ENCODE measurements at regions not wholly inside any gene's neighbourhood (a gene's known extent, or its start where the extent isn't known, plus 50 kb on each side); places are given as distances from the start of the nearest gene placed in this dataset.

DNA sequence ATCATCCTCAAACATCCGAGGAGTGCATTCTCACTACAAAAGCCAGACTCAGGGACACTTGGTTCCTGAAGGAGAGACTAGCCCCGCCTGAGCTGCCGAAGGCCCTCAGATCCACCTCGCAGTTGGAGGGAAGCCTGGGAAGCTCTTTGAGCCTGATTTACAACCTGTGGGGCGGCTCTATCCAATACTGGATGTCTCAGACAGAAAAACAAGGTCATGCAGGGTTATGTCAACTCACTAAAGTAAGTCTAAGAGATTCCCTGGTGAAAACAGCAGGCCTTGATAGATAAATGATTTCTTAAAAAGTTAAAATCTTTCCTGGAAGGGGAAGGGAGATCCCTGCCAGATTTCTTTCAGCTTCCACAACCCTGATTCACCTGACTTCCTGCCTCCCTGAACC is 284.3 kb downstream of the CYP26B1 start:
- WGBS = 58% methylated on average over 5 of the region's 5 CpGs
- Histone ChIP-seq H4K91ac (ENCODE audit: low read length) (no peak overlapping the region), H2BK15ac (ENCODE audit: low read depth, poor library complexity, severe bottlenecking) (no peak overlapping the region), H3K4me2 (ENCODE audit: low read length, poor library complexity, severe bottlenecking) (no peak overlapping the region), H3K4me3 (ENCODE audit: insufficient read depth in 1 of 2, low read depth in 1 of 2, low read length in 2 of 2) (no peak overlapping the region), H3K14ac (ENCODE audit: low read length in 2 of 2) (no peak overlapping the region), H2BK120ac (ENCODE audit: low read depth, low read length) (no peak overlapping the region), H2BK12ac (ENCODE audit: low read length in 2 of 2) (no peak overlapping the region), H2AFZ (ENCODE audit: low read depth, low read length) (no peak overlapping the region), H3K9me3 (ENCODE audit: control insufficient read depth, low read length) (no peaks in the 10 kb centered on the region), H3K27me3 (ENCODE audit: control insufficient read depth in 1 of 2, insufficient read depth in 1 of 2, low read length in 2 of 2) (peaks cover 0 to 49% of the 10 kb centered on the region in 2 experiments), H3K4me1 (ENCODE audit: control insufficient read depth, insufficient read depth, low read depth, low read length) (no peaks in the 10 kb centered on the region), H2BK5ac (ENCODE audit: low read depth, low read length, poor library complexity, severe bottlenecking) (no peak overlapping the region), H3K9ac (ENCODE audit: low read length) (no peak overlapping the region), H3K79me1 (replicated peaks; ENCODE audit: low read length, poor library complexity, severe bottlenecking) (no peaks in the 10 kb centered on the region), H2AK5ac (ENCODE audit: low read length, severe bottlenecking) (no peak overlapping the region), H3K36me3 (ENCODE audit: control insufficient read depth in 1 of 2, insufficient read depth in 2 of 2, low read depth in 1 of 2, low read length in 2 of 2) (no peaks in the 10 kb centered on the region), H4K8ac (ENCODE audit: low read length) (no peak overlapping the region), H3K27ac (ENCODE audit: low read length, poor library complexity, severe bottlenecking) (no peak overlapping the region), H3K4ac (ENCODE audit: low read depth in 1 of 2, low read length in 2 of 2) (no peak overlapping the region), H3K23ac (ENCODE audit: low read length in 2 of 2) (no peak overlapping the region), H3K18ac (ENCODE audit: low read depth in 1 of 2, low read length in 2 of 2) (no peak overlapping the region)
- DNase-seq = no peak

DNA sequence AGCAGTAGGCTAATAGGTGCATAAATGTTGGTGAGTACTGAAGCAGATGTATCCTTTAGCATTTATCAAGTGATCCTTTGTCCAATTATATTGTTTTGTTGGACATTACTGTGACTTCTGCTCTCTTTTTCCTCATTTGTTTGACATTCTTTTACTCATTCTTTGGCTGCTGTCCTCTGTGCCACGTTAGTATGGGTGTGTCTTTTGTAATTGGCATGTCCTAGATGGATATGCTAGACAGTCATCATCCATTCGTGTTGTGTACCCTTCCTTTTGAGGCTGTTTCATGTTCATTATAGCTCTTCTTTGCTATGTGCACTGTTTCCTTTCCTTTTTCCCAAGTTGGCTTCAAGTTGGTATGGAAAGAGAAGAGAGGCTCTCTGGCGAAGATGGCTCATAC is 284.7 kb downstream of the CYP26B1 start:
- Histone ChIP-seq H3K4ac (ENCODE audit: low read depth in 1 of 2, low read length in 2 of 2) (no peak overlapping the region), H3K4me2 (ENCODE audit: low read length, poor library complexity, severe bottlenecking) (no peak overlapping the region), H3K9ac (ENCODE audit: low read length) (no peak overlapping the region), H3K9me3 (ENCODE audit: control insufficient read depth, low read length) (no peaks in the 10 kb centered on the region), H3K4me3 (ENCODE audit: insufficient read depth in 1 of 2, low read depth in 1 of 2, low read length in 2 of 2) (no peak overlapping the region), H4K91ac (ENCODE audit: low read length) (no peak overlapping the region), H3K79me1 (replicated peaks; ENCODE audit: low read length, poor library complexity, severe bottlenecking) (no peaks in the 10 kb centered on the region), H3K27me3 (ENCODE audit: control insufficient read depth in 1 of 2, insufficient read depth in 1 of 2, low read length in 2 of 2) (peaks cover 0 to 54% of the 10 kb centered on the region in 2 experiments), H3K36me3 (ENCODE audit: control insufficient read depth in 1 of 2, insufficient read depth in 2 of 2, low read depth in 1 of 2, low read length in 2 of 2) (no peaks in the 10 kb centered on the region), H2BK15ac (ENCODE audit: low read depth, poor library complexity, severe bottlenecking) (no peak overlapping the region), H2BK120ac (ENCODE audit: low read depth, low read length) (no peak overlapping the region), H2BK12ac (ENCODE audit: low read length in 2 of 2) (no peak overlapping the region), H3K18ac (ENCODE audit: low read depth in 1 of 2, low read length in 2 of 2) (no peak overlapping the region), H2AFZ (ENCODE audit: low read depth, low read length) (no peak overlapping the region), H3K4me1 (ENCODE audit: control insufficient read depth, insufficient read depth, low read depth, low read length) (no peaks in the 10 kb centered on the region), H4K8ac (ENCODE audit: low read length) (no peak overlapping the region), H2BK5ac (ENCODE audit: low read depth, low read length, poor library complexity, severe bottlenecking) (no peak overlapping the region), H2AK5ac (ENCODE audit: low read length, severe bottlenecking) (no peak overlapping the region), H3K14ac (ENCODE audit: low read length in 2 of 2) (no peak overlapping the region), H3K23ac (ENCODE audit: low read length in 2 of 2) (no peak overlapping the region), H3K27ac (ENCODE audit: low read length, poor library complexity, severe bottlenecking) (no peak overlapping the region)
- WGBS = 57% methylated on average over 2 of the region's 3 CpGs
- DNase-seq = no peak

DNA sequence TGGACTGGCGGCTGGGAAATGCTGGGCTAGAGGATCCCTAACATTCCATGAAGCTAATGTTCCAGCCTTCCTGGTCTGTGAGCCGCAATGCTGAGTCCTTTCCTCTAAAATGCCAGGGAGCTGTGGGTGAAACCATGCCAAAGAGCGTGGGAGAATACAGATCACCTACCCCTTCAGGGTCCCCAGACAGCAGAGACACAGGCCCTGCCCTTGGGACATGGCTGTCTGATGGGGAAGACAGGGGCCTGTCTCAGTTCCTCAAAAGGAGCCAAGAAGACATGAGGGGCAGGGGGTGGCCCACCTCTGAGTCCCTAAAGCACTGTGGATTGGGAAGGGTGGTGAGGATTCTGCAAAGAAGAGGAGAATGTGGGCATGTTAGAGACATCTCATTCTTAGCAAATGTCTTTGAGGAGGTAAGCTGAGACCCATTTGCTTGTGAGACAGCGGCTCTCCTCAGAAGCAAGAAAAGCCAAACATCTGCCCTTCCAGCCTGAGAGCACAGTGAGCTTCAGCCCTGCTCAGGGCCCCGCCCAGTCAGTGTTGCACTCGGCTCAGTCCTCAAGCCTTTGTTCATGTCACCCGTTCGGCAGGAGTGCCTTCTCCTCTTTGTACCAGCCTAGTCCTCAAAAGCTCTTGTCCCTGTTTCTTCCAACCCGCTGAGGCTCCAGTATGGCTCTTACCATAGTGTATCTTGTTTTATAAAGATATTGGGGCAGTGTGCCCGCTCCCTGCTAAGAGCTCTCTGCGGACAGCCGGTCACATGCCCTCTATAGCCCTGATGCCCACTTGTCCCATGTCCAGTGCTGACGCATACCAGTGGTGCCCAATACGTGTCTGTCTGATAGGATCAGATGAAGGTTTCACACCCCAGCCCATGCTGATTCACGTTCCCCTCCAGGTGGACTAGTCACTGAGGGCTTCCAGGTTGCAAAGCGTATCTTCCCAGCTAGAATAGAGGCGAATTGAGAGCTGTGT is 286.2 kb downstream of the CYP26B1 start:
- no peak for DNase-seq

DNA sequence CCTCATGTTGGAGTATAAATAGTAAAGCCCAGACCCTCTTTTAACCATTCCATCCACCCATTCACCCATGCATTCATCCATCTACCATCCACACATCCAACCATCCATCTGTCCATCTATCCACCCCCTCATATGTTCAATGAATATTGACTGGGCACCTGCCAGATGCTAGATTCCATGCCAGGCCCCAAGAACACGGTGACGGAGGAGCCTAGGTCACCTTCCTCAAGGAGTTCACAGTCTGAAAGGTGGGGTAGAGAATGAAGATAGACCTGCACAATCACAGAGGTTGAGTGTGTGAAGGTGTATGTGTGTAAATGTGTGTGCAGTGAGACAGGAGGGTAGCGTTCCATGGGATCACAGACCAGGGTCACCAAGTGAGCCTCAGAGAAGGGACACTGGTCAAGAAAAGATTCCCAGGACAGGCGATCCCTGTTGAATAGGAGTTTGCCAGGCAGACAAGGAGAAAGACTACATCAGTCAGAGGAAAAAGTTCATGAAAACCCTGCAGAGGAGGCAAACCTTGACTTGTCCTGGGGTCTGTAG is 287.2 kb downstream of the CYP26B1 start:
- no peak overlapping the region for H4K8ac ChIP-seq (ENCODE audit: low read length)
- H3K23ac ChIP-seq (ENCODE audit: low read length in 2 of 2) = no peak overlapping the region
- H3K27ac ChIP-seq (ENCODE audit: low read length, poor library complexity, severe bottlenecking) = no peak overlapping the region
- peaks cover 7% of the 10 kb centered on the region for H3K9me3 ChIP-seq (ENCODE audit: control insufficient read depth, low read length)
- peaks cover 0 to 51% of the 10 kb centered on the region in 2 experiments for H3K27me3 ChIP-seq (ENCODE audit: control insufficient read depth in 1 of 2, insufficient read depth in 1 of 2, low read length in 2 of 2)
- no peak overlapping the region for H3K4ac ChIP-seq (ENCODE audit: low read depth in 1 of 2, low read length in 2 of 2)
- no peak overlapping the region for H3K9ac ChIP-seq (ENCODE audit: low read length)
- H2AFZ ChIP-seq (ENCODE audit: low read depth, low read length) = no peak overlapping the region
- H3K4me2 ChIP-seq (ENCODE audit: low read length, poor library complexity, severe bottlenecking) = no peak overlapping the region
- H2AK5ac ChIP-seq (ENCODE audit: low read length, severe bottlenecking) = no peak overlapping the region
- H3K18ac ChIP-seq (ENCODE audit: low read depth in 1 of 2, low read length in 2 of 2) = no peak overlapping the region
- no peak overlapping the region for H2BK12ac ChIP-seq (ENCODE audit: low read length in 2 of 2)
- no peak overlapping the region for H4K91ac ChIP-seq (ENCODE audit: low read length)
- no peak for DNase-seq
- H2BK5ac ChIP-seq (ENCODE audit: low read depth, low read length, poor library complexity, severe bottlenecking) = no peak overlapping the region
- H2BK120ac ChIP-seq (ENCODE audit: low read depth, low read length) = no peak overlapping the region
- H3K4me1 ChIP-seq (ENCODE audit: control insufficient read depth, insufficient read depth, low read depth, low read length) = no peaks in the 10 kb centered on the region
- no peak overlapping the region for H3K14ac ChIP-seq (ENCODE audit: low read length in 2 of 2)
- no peaks in the 10 kb centered on the region for H3K79me1 ChIP-seq (replicated peaks; ENCODE audit: low read length, poor library complexity, severe bottlenecking)
- H3K4me3 ChIP-seq (ENCODE audit: insufficient read depth in 1 of 2, low read depth in 1 of 2, low read length in 2 of 2) = no peak overlapping the region
- WGBS = 89% methylated on average over 4 of the region's 4 CpGs
- H2BK15ac ChIP-seq (ENCODE audit: low read depth, poor library complexity, severe bottlenecking) = no peak overlapping the region
- H3K36me3 ChIP-seq (ENCODE audit: control insufficient read depth in 1 of 2, insufficient read depth in 2 of 2, low read depth in 1 of 2, low read length in 2 of 2) = no peaks in the 10 kb centered on the region

More for the DNA sequence above, 286.2 kb downstream of the CYP26B1 start:
- H2BK15ac ChIP-seq (ENCODE audit: low read depth, poor library complexity, severe bottlenecking) = no peak overlapping the region
- H4K91ac ChIP-seq (ENCODE audit: low read length) = no peak overlapping the region
- H3K27me3 ChIP-seq (ENCODE audit: control insufficient read depth in 1 of 2, insufficient read depth in 1 of 2, low read length in 2 of 2) = peaks cover 0 to 54% of the 10 kb centered on the region in 2 experiments
- H3K4me1 ChIP-seq (ENCODE audit: control insufficient read depth, insufficient read depth, low read depth, low read length) = no peaks in the 10 kb centered on the region
- no peaks in the 10 kb centered on the region for H3K9me3 ChIP-seq (ENCODE audit: control insufficient read depth, low read length)
- no peak overlapping the region for H4K8ac ChIP-seq (ENCODE audit: low read length)
- no peak overlapping the region for H3K9ac ChIP-seq (ENCODE audit: low read length)
- no peak overlapping the region for H2BK12ac ChIP-seq (ENCODE audit: low read length in 2 of 2)
- H3K4ac ChIP-seq (ENCODE audit: low read depth in 1 of 2, low read length in 2 of 2) = no peak overlapping the region
- H2BK120ac ChIP-seq (ENCODE audit: low read depth, low read length) = no peak overlapping the region
- no peaks in the 10 kb centered on the region for H3K79me1 ChIP-seq (replicated peaks; ENCODE audit: low read length, poor library complexity, severe bottlenecking)
- WGBS = 81% methylated on average over 14 of the region's 17 CpGs
- H3K18ac ChIP-seq (ENCODE audit: low read depth in 1 of 2, low read length in 2 of 2) = no peak overlapping the region
- no peak overlapping the region for H2BK5ac ChIP-seq (ENCODE audit: low read depth, low read length, poor library complexity, severe bottlenecking)
- H3K27ac ChIP-seq (ENCODE audit: low read length, poor library complexity, severe bottlenecking) = no peak overlapping the region
- H2AK5ac ChIP-seq (ENCODE audit: low read length, severe bottlenecking) = no peak overlapping the region
- H3K4me3 ChIP-seq (ENCODE audit: insufficient read depth in 1 of 2, low read depth in 1 of 2, low read length in 2 of 2) = no peak overlapping the region
- H2AFZ ChIP-seq (ENCODE audit: low read depth, low read length) = no peak overlapping the region
- no peak overlapping the region for H3K4me2 ChIP-seq (ENCODE audit: low read length, poor library complexity, severe bottlenecking)
- H3K36me3 ChIP-seq (ENCODE audit: control insufficient read depth in 1 of 2, insufficient read depth in 2 of 2, low read depth in 1 of 2, low read length in 2 of 2) = no peaks in the 10 kb centered on the region
- no peak overlapping the region for H3K14ac ChIP-seq (ENCODE audit: low read length in 2 of 2)
- H3K23ac ChIP-seq (ENCODE audit: low read length in 2 of 2) = no peak overlapping the region

Data from mesenchymal stem cell (in vitro differentiated cells and primary cell).